Suprapubic skin (tissue), 4 donors: ENCODE measurements at regions not wholly inside any gene's neighbourhood (a gene's known extent, or its start where the extent isn't known, plus 50 kb on each side); places are given as distances from the start of the nearest gene placed in this dataset.

Source experiments
- CTCF ChIP-seq, 2 donors: fragments of 200-600 bp in 1 of 2; fragments of 450-650 bp in 1 of 2; sonication (generic) in 1 of 2; IDR thresholded peaks; one replicate each; pipeline ENCODE4 v1.5.1; 2016 to 2019; ENCODE audit warnings: antibody characterized with exemption in 2 of 2, mild to moderate bottlenecking in 1 of 2, moderate library complexity in 1 of 2
- EP300 ChIP-seq: sonication (generic); formaldehyde crosslinking; IDR thresholded peaks from one replicate; pipeline ENCODE4 v1.6.1; 2017; ENCODE audit warnings: antibody characterized with exemption
- POLR2A ChIP-seq, 2 donors: fragments of 450-650 bp; IDR thresholded peaks; one replicate each; pipeline ENCODE4 v1.6.1; 2017; ENCODE audit warnings: antibody characterized with exemption in 2 of 2, mild to moderate bottlenecking in 2 of 2, moderate library complexity in 2 of 2
- POLR2AphosphoS5 ChIP-seq, 3 donors: sonication (generic); formaldehyde crosslinking; IDR thresholded peaks; one replicate each; pipeline ENCODE4 v1.6.1; 2017; ENCODE audit warnings: antibody characterized with exemption in 3 of 3

- TF ChIP-seq CTCF (IDR thresholded peaks at IDR 0.05): no peak
- no peak for TF ChIP-seq EP300
- TF ChIP-seq POLR2AphosphoS5 (IDR thresholded peaks at IDR 0.05): no peak
- no peak for TF ChIP-seq POLR2A (IDR thresholded peaks at IDR 0.05)
Measured at GRCh38 chr7:136348542-136349192, 371.5 kb upstream of the MTPN start.
